SH-SY5Y (cell line): ENCODE measurements at regions not wholly inside any gene's neighbourhood (a gene's known extent, or its start where the extent isn't known, plus 50 kb on each side); places are given as distances from the start of the nearest gene placed in this dataset.

ENCODE experiments used
- GATA2 ChIP-seq: IDR thresholded peaks from 2 replicates; pipeline ENCODE4 v1.6.1; 2011; ENCODE audit warnings: mild to moderate bottlenecking, low read depth, low read length
- GATA3 ChIP-seq: IDR thresholded peaks from 2 replicates; pipeline ENCODE4 v1.6.1; 2011; ENCODE audit warnings: low read depth, mild to moderate bottlenecking, low read length, moderate library complexity

DNA sequence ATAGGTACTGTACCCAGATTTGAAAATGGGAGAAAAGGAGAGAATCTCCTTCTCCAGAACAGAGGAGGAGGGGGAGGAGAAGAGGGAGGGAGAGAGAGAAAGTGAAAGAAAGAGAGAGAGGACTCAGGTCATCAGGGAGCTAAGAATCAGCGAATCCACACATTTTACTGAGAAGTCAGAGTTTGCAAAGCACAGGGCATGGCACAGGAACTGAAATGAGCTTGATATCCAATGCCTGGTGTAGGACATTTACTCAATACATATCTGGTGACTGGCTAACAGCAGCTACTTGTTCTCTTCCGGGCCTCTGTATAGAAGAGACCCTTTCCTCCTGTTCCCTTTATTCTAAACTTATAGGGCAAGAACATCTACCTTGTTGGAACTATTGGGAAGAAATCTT lies 375.1 kb downstream of the KLF5 start:
- TF ChIP-seq GATA3 (no peak), GATA2 (no peak)
